Stomach (tissue), 8 donors: ENCODE measurements at regions not wholly inside any gene's neighbourhood (a gene's known extent, or its start where the extent isn't known, plus 50 kb on each side); places are given as distances from the start of the nearest gene placed in this dataset.
"Not testable (repeated sequence)": the region's sequence is repeated elsewhere in the genome, so short reads cannot be mapped to it uniquely, and the experiment has no call there.

Experiments used
- DNase-seq, 2 donors: peaks; one replicate each; pipeline versions ENCODE4 v3.0.0 to v3.0.0-alpha.2; 2013 to 2019
- H3K27ac ChIP-seq, 5 donors: fragments of 200-600 bp in 4 of 5; sonication (generic) in 4 of 5; one replicate each; pipeline ENCODE4 v1.5.1; 2013 to 2019; ENCODE audit warnings: mild to moderate bottlenecking in 1 of 5, moderate library complexity in 1 of 5
- H3K27me3 ChIP-seq, 3 donors: fragments of 200-600 bp; sonication (generic); one replicate each; pipeline ENCODE4 v1.5.1; 2017 to 2019; ENCODE audit warnings: mixed run types in 1 of 3
- H3K36me3 ChIP-seq, 4 donors: fragments of 200-600 bp; sonication (generic); 1 replicate in 3 of 4; 2 replicates in 1 of 4; pipeline ENCODE4 v1.5.1; 2016 to 2019
- H3K4me1 ChIP-seq, 4 donors: fragments of 200-600 bp; sonication (generic); one replicate each; pipeline ENCODE4 v1.5.1; 2016 to 2019
- H3K4me3 ChIP-seq, 4 donors: fragments of 200-600 bp; sonication (generic) in 3 of 4; one replicate each; pipeline ENCODE4 v1.5.1; 2016 to 2019; ENCODE audit warnings: mild to moderate bottlenecking in 1 of 4
- H3K9me3 ChIP-seq, 4 donors: fragments of 200-600 bp; sonication (generic); one replicate each; pipeline ENCODE4 v1.5.1; 2016 to 2019
- CTCF ChIP-seq, 7 experiments: fragments of 450-650 bp in 4 of 7; fragments of 200-600 bp in 3 of 7; sonication (generic) in 3 of 7; IDR thresholded peaks; one replicate each; pipeline ENCODE4 v1.5.1; 2016 to 2019; ENCODE audit warnings: antibody characterized with exemption in 7 of 7, control low read depth in 2 of 7, mild to moderate bottlenecking in 1 of 7
- EP300 ChIP-seq: sonication (generic); formaldehyde crosslinking; IDR thresholded peaks from one replicate; pipeline ENCODE4 v1.6.1; 2017; ENCODE audit warnings: antibody characterized with exemption
- POLR2A ChIP-seq, 4 donors: fragments of 450-650 bp; IDR thresholded peaks; one replicate each; pipeline ENCODE4 v1.6.1; 2016; ENCODE audit warnings: antibody characterized with exemption in 4 of 4, control low read depth in 2 of 4, mild to moderate bottlenecking in 1 of 4, moderate library complexity in 1 of 4
- POLR2AphosphoS5 ChIP-seq, 3 donors: sonication (generic); formaldehyde crosslinking; IDR thresholded peaks; one replicate each; pipeline ENCODE4 v1.6.1; 2016; ENCODE audit warnings: antibody characterized with exemption in 3 of 3
- WGBS, 5 donors: extraction: QIAGEN DNeasy Blood & Tissue Kit in 3 of 5; methylation state at CpG; one replicate each; pipeline versions ENCODE4 v1.1.5 to v1.1.7; 2013 to 2018; 5-methylcytosine and 5-hydroxymethylcytosine counted together
- intact Hi-C: fragments of 100-400 bp; cut with DNase I; formaldehyde crosslinking; loops from one replicate; pipeline ENCODE4 v1.15.1; 2023; ENCODE audit warnings: low total_unique reads
- donor health status: healthy with polysubstance abuse.
- donor health status: Bipolar disorder and iron deficiency.
- donor health status: healthy.

GRCh38 chr10:45118929-45119328 lies 118.2 kb downstream of the ZNF22 start:
- intact Hi-C loops: no loop called here
- H3K4me1 ChIP-seq: no peaks in the 10 kb centered on the region
- H3K4me3 ChIP-seq: no peak overlapping the region
- 35 to 67% (median 54%) methylated on average over 3 of the region's 3 CpGs for WGBS, 5 donors
- H3K36me3 ChIP-seq: no peaks in the 10 kb centered on the region
- H3K27ac ChIP-seq: no peak overlapping the region
- H3K9me3 ChIP-seq: no peaks in the 10 kb centered on the region
- TF ChIP-seq POLR2AphosphoS5 (IDR thresholded peaks at IDR 0.05) (no peak), POLR2A (IDR thresholded peaks at IDR 0.05) (no peak), CTCF (IDR thresholded peaks at IDR 0.05) (no peak), EP300 (no peak)
- no peak for DNase-seq
- H3K27me3 ChIP-seq: peaks cover 0 to 57% (median 15%) of the 10 kb centered on the region in 3 donors

DNA sequence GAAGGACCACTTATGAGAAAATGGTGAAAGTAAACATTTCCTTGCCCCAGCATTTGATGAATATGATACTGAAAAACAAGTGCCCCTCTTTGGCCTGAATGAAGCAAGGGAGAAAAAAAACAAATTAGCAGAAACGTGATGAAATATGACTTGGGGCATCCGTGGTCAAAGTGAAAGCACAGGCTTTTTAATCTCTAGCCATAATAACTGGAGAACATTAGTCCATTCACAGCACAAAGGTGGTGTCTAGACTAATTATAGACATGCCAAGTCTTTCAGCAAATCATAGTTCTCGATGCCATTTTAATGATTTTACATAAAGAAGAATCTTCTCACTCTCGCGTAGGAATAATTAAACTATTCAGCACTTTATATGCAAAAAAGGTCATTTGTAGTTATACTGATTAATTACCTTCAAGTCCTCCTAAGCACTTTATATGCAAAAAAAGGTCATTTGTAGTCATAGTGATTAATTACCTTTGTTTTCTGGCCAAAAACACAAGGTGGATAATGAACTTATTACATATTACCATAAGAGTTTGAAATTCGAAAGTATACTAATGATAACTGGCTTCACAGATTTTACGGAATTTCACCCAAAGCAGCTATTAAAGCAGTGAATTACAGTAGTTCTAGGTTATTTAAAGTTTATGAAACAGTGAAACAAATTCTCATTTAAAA lies 121.6 kb downstream of the ZNF22 start:
- 65 to 92% (median 88%) methylated on average over 5 to 7 of the region's 7 CpGs for WGBS, 5 donors
- H3K4me3 ChIP-seq, H3K9me3 ChIP-seq, DNase-seq, intact Hi-C loops, H3K27ac ChIP-seq, H3K36me3 ChIP-seq, H3K4me1 ChIP-seq: not testable (repeated sequence)
- H3K27me3 ChIP-seq: peaks cover 0 to 42% (median 11%) of the 10 kb centered on the region in 3 donors

- intact Hi-C loops: no loop called here
- no peak overlapping the region for H3K4me3 ChIP-seq
- 53 to 64% (median 63%) methylated on average over 12 of the region's 12 CpGs for WGBS, 5 donors
- peaks cover 0 to 4% (median 0%) of the 10 kb centered on the region in 3 donors for H3K27me3 ChIP-seq
- no peaks in the 10 kb centered on the region for H3K36me3 ChIP-seq
- DNase-seq: peak in 1 of 2 donors; percentile 11
- no peak for TF ChIP-seq POLR2A (IDR thresholded peaks at IDR 0.05)
- TF ChIP-seq CTCF (IDR thresholded peaks at IDR 0.05): no peak
- TF ChIP-seq POLR2AphosphoS5 (IDR thresholded peaks at IDR 0.05): no peak
- no peak for TF ChIP-seq EP300
- H3K9me3 ChIP-seq: no peaks in the 10 kb centered on the region
- no peak overlapping the region for H3K27ac ChIP-seq
- H3K4me1 ChIP-seq: no peaks in the 10 kb centered on the region
Observed at GRCh38 chr10:45135443-45136198, 134.9 kb downstream of the ZNF22 start.

- no peaks in the 10 kb centered on the region for H3K4me1 ChIP-seq
- H3K27me3 ChIP-seq: peaks cover 0 to 4% (median 0%) of the 10 kb centered on the region in 3 donors
- 53 to 72% (median 68%) methylated on average over 8 of the region's 8 CpGs for WGBS, 5 donors
- intact Hi-C loops: no loop called here
- DNase-seq: no peak
- no peak overlapping the region for H3K27ac ChIP-seq
- H3K36me3 ChIP-seq: no peaks in the 10 kb centered on the region
- TF ChIP-seq CTCF (IDR thresholded peaks at IDR 0.05) (no peak), EP300 (no peak), POLR2A (IDR thresholded peaks at IDR 0.05) (no peak), POLR2AphosphoS5 (IDR thresholded peaks at IDR 0.05) (no peak)
- no peak overlapping the region for H3K4me3 ChIP-seq
- H3K9me3 ChIP-seq: no peaks in the 10 kb centered on the region
Observed at GRCh38 chr10:45136256-45136655, 135.5 kb downstream of the ZNF22 start.
